Calu3 (cell line): ENCODE measurements at regions not wholly inside any gene's neighbourhood (a gene's known extent, or its start where the extent isn't known, plus 50 kb on each side); places are given as distances from the start of the nearest gene placed in this dataset.

Source experiments
- BruUV-seq: library from RNA; stranded (reverse); fragments of 400-500 nt; replicated peaks from 2 replicates; lab custom pipeline; 2021; lab: Mats Ljungman, UMichigan
- CTCF ChIA-PET: fragments of 300-600 bp; sonication (Branson Sonifier 250); formaldehyde crosslinking; loops from one replicate; lab custom pipeline; 2022; ENCODE audit warnings: antibody characterized with exemption; lab: Charles Lee
- DNase-seq: peaks from one replicate; pipeline ENCODE4 v3.0.0; 2022
- H3K27ac Mint-ChIP-seq: one replicate; pipeline ENCODE4 v1.8.0; 2022; ENCODE audit warnings: mixed read lengths; ENCODE audit not compliant: unreplicated experiment
- H3K27me3 Mint-ChIP-seq: one replicate; pipeline ENCODE4 v1.8.0; 2022; ENCODE audit warnings: mixed read lengths; ENCODE audit not compliant: unreplicated experiment
- H3K36me3 Mint-ChIP-seq: one replicate; pipeline ENCODE4 v1.8.0; 2022; ENCODE audit warnings: mild to moderate bottlenecking, moderate library complexity, mixed read lengths; ENCODE audit not compliant: insufficient read depth, unreplicated experiment
- H3K4me1 Mint-ChIP-seq: one replicate; pipeline ENCODE4 v1.8.0; 2022; ENCODE audit warnings: mild to moderate bottlenecking, low read depth, mixed read lengths; ENCODE audit not compliant: unreplicated experiment
- H3K4me3 Mint-ChIP-seq: one replicate; pipeline ENCODE4 v1.8.0; 2022; ENCODE audit warnings: mild to moderate bottlenecking, low read depth, moderate library complexity, mixed read lengths; ENCODE audit not compliant: unreplicated experiment
- H3K9me3 Mint-ChIP-seq: one replicate; pipeline ENCODE4 v1.8.0; 2022; ENCODE audit warnings: low read depth, mixed read lengths; ENCODE audit not compliant: unreplicated experiment
- intact Hi-C: fragments of 100-400 bp; cut with micrococcal nuclease; formaldehyde crosslinking; loops from one replicate; pipeline ENCODE4 v1.10.0; 2022; ENCODE audit not compliant: unreplicated experiment
- TF ChIP-seq, protein P1 (sequence below): fragments of 200-600 bp; IDR thresholded peaks from one replicate; pipeline ENCODE4 v1.8.0; 2022; ENCODE audit warnings: antibody characterized with exemption; ENCODE audit not compliant: unreplicated experiment

DNA sequence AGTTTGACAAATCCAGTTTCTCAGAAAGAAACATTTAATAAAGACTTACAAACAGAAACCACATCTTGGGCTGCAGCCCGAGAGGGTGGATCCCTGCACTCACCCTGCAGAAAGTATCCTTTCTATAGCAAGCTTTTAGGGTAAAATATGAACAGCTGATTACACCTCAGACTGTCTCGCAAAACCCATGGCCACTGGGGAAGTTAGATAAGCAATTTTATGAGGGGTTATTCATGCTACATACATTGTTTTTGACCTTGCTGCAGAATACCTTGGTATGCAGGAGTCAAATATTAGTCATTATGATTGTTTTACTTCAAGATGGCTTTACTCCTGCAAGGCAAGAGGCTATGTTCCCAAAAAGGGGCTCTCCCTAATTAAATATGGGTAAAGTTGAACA lies 126.9 kb downstream of the OR2B2 start:
- intact Hi-C loops, result no loop called here
- DNase-seq, result no peak
- H3K27me3 Mint-ChIP-seq, result no peaks in the 10 kb centered on the region
- no TSS peak for BruUV-seq
- no peaks in the 10 kb centered on the region for H3K9me3 Mint-ChIP-seq
- CTCF ChIA-PET, result interaction anchor here (0.6 kb wide), 1 partner anchor 212 kb away, joined by 3 read pairs; no protein-coding TSS in a partner anchor
- no peak overlapping the region for H3K27ac Mint-ChIP-seq
- H3K36me3 Mint-ChIP-seq, result no peaks in the 10 kb centered on the region
- TF ChIP-seq, protein P1, sequence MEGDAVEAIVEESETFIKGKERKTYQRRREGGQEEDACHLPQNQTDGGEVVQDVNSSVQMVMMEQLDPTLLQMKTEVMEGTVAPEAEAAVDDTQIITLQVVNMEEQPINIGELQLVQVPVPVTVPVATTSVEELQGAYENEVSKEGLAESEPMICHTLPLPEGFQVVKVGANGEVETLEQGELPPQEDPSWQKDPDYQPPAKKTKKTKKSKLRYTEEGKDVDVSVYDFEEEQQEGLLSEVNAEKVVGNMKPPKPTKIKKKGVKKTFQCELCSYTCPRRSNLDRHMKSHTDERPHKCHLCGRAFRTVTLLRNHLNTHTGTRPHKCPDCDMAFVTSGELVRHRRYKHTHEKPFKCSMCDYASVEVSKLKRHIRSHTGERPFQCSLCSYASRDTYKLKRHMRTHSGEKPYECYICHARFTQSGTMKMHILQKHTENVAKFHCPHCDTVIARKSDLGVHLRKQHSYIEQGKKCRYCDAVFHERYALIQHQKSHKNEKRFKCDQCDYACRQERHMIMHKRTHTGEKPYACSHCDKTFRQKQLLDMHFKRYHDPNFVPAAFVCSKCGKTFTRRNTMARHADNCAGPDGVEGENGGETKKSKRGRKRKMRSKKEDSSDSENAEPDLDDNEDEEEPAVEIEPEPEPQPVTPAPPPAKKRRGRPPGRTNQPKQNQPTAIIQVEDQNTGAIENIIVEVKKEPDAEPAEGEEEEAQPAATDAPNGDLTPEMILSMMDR, result no peak
- H3K4me3 Mint-ChIP-seq, result no peak overlapping the region
- no peaks in the 10 kb centered on the region for H3K4me1 Mint-ChIP-seq

DNA sequence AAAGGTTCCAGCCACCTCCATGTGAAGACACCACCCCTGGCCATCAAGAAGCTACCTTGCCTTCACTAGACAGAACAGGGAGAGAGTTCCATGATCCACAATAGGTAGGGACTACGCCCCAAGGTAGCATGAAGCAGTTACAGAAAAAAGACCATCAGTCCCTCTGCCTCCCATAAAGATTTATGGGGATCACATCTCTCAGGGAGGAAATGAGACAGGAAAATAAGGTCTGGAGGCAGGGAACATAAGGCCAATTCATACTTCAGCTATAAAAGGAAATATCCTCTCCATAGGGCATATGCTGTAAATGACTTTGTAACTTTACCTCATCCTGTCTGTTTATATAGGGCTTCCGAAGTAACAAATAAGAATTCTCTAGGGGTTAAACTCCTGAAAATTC lies 129.4 kb downstream of the OR2B2 start:
- H3K4me1 Mint-ChIP-seq, result no peaks in the 10 kb centered on the region
- no peak for DNase-seq
- TF ChIP-seq, protein P1, result no peak
- H3K27me3 Mint-ChIP-seq, result no peaks in the 10 kb centered on the region
- no peaks in the 10 kb centered on the region for H3K9me3 Mint-ChIP-seq
- intact Hi-C loops, result no loop called here
- no peak overlapping the region for H3K4me3 Mint-ChIP-seq
- CTCF ChIA-PET, result no interaction called here
- H3K27ac Mint-ChIP-seq, result no peak overlapping the region
- BruUV-seq, result no TSS peak
- H3K36me3 Mint-ChIP-seq, result no peaks in the 10 kb centered on the region

DNA sequence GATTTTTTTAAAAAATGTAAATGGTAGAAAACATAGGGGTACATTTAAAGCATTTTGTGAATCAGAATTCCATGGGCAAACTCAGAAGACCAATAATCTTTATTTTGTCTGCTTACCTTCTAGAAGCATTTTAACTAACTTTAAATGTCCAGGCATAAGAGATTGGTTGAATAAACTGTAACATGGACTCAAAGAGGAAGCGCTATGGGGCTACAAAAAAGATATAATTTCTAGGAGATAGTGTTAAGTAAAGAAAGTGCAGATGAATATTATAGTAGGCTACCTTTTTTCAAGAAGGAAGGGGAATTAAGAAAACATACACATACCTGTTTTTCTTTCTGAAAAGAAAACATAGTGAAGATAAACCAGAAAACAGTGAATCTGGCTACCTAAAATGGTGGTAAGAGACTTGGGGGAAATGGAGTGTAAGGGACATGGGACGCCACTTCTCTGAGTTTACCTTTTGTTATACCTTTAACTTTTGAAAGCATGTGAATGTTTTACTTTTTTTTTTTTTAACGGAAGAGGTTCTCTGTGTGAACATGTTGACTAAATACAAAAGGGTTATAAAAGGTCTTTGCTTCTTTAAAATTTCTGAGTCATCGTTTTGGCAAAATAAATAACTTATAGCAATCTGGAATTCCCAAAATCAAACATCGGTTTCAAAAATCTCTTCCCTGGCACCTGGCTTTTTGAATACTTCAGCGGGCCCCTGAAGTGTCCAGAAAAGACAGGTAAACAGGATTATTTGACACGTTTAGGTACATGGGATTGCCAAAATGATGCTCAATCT lies 133.4 kb downstream of the OR2B2 start:
- Mint-ChIP-seq H3K4me1 (peaks cover 9% of the 10 kb centered on the region), H3K27ac (no peak overlapping the region), H3K9me3 (no peaks in the 10 kb centered on the region), H3K36me3 (no peaks in the 10 kb centered on the region), H3K4me3 (no peak overlapping the region), H3K27me3 (no peaks in the 10 kb centered on the region)
- intact Hi-C loops, result no loop called here
- TF ChIP-seq, protein P1, result no peak
- no peak for DNase-seq
- CTCF ChIA-PET, result no interaction called here
- no TSS peak for BruUV-seq

DNA sequence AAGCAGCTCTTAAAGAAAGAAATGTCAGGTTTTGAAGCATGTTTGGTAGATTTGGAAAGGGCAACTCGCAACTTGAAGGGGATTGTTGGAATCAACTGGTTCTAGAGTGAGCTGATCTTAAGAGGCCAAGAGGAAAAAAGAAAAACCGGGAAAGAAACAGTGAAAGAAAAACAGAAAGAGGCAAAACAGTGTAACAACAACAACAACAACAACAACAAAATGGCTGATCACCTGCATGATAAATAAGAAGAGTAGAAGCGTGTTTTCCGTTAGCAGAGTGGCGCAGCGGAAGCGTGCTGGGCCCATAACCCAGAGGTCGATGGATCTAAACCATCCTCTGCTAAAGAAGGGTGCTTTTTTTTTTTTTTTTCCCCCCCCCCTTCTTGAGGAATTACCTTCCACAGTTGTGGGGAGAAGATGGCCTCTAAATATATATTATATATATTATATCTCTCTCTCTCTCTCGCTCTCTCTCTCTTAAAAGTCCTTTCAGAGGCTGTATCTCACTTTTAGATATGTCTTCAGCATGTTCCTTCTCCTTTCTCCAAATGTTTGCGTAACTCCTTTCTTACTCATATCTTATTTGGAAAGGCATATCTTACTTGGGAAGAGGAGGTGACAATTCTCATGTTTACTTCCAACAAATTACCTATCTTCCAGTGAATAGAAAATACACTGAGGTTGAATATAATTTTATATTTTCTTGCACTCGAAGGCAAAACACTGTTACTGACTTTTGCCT lies 134.4 kb downstream of the OR2B2 start:
- Mint-ChIP-seq H3K36me3 (no peaks in the 10 kb centered on the region), H3K9me3 (no peaks in the 10 kb centered on the region), H3K4me1 (peaks cover 16% of the 10 kb centered on the region), H3K4me3 (no peak overlapping the region), H3K27ac (no peak overlapping the region), H3K27me3 (no peaks in the 10 kb centered on the region)
- intact Hi-C loops, result no loop called here
- CTCF ChIA-PET, result no interaction called here
- TF ChIP-seq, protein P1, result no peak
- DNase-seq, result no peak
- no TSS peak for BruUV-seq
